H1 (cell line): ENCODE measurements at regions not wholly inside any gene's neighbourhood (a gene's known extent, or its start where the extent isn't known, plus 50 kb on each side); places are given as distances from the start of the nearest gene placed in this dataset.

Experiments used
- CTCF ChIA-PET: fragments of 300-600 bp; sonication (Branson Sonifier 250); formaldehyde crosslinking; loops from one replicate; lab custom pipeline; 2021; ENCODE audit not compliant: partially characterized antibody; lab: Charles Lee
- POLR2A ChIA-PET: fragments of 300-600 bp; sonication (Branson Sonifier 250); formaldehyde crosslinking; loops from one replicate; lab custom pipeline; 2021; ENCODE audit warnings: inconsistent platforms; ENCODE audit not compliant: partially characterized antibody; lab: Charles Lee
- DNase-seq, 2 experiments: peaks; one replicate each; pipeline versions ENCODE4 v3.0.0 to v3.0.0-alpha.2; 2010 to 2022; ENCODE audit warnings: low spot score in 2 of 2, low read depth in 1 of 2, mixed read lengths in 1 of 2
- FAIRE-seq: peaks from 2 replicates; lab custom pipeline; 2011; peaks lifted over from hg19 to GRCh38; lab: Jason Lieb, UNC
- H2AFZ ChIP-seq: 2 replicates; pipeline ENCODE4 v1.8.1; 2012; ENCODE audit warnings: low read length, inconsistent platforms
- H2AK5ac ChIP-seq: 2 replicates; pipeline ENCODE4 v1.6.1; 2013; ENCODE audit warnings: low read depth, low read length
- H2BK120ac ChIP-seq: replicated peaks from 2 replicates; pipeline ENCODE3; 2013; ENCODE audit warnings: low read depth, low read length, inconsistent platforms
- H2BK12ac ChIP-seq: 2 replicates; pipeline ENCODE4 v1.6.1; 2013; ENCODE audit warnings: low read depth, low read length
- H2BK15ac ChIP-seq: 2 replicates; pipeline ENCODE4 v1.6.1; 2013; ENCODE audit warnings: low read length
- H2BK20ac ChIP-seq: 2 replicates; pipeline ENCODE4 v1.6.1; 2013; ENCODE audit warnings: low read length
- H2BK5ac ChIP-seq: 2 replicates; pipeline ENCODE4 v1.6.1; 2013; ENCODE audit warnings: low read depth, low read length
- H3K14ac ChIP-seq: 2 replicates; pipeline ENCODE4 v1.6.1; 2013; ENCODE audit warnings: inconsistent platforms; ENCODE audit not compliant: insufficient read length
- H3K18ac ChIP-seq: 2 replicates; pipeline ENCODE4 v1.6.1; 2013; ENCODE audit warnings: low read length; ENCODE audit errors: extremely low read depth
- H3K23ac ChIP-seq: 2 replicates; pipeline ENCODE4 v1.6.1; 2013; ENCODE audit warnings: inconsistent platforms; ENCODE audit not compliant: insufficient read length
- H3K23me2 ChIP-seq: 2 replicates; pipeline ENCODE4 v1.6.1; 2013; ENCODE audit warnings: low read depth, low read length
- H3K27ac ChIP-seq: 2 replicates; pipeline ENCODE4 v1.6.1; 2011; ENCODE audit warnings: low read depth, low read length, inconsistent platforms
- H3K27me3 ChIP-seq, 4 experiments: replicated peaks in 1 of 4; 1 replicate in 1 of 4; 2 replicates in 3 of 4; pipeline versions ENCODE4 v1.6.1 to v1.8.1; 2011 to 2013; ENCODE audit warnings: low read length in 3 of 4, mild to moderate bottlenecking in 3 of 4, inconsistent platforms in 2 of 4, mixed read lengths in 2 of 4, moderate library complexity in 1 of 4; ENCODE audit not compliant: control insufficient read depth in 3 of 4, insufficient read depth in 3 of 4; ENCODE audit errors: extremely low read depth in 1 of 4
- H3K36me3 ChIP-seq, 4 experiments: 2 replicates each; pipeline versions ENCODE4 v1.6.1 to v1.8.1; 2011 to 2013; ENCODE audit warnings: mild to moderate bottlenecking in 4 of 4, low read length in 3 of 4, moderate library complexity in 2 of 4, control low read depth in 1 of 4, inconsistent platforms in 1 of 4; ENCODE audit not compliant: insufficient read depth in 4 of 4, control insufficient read depth in 2 of 4
- H3K4ac ChIP-seq: replicated peaks from 2 replicates; pipeline ENCODE3; 2013; ENCODE audit warnings: low read length, low read depth, mixed read lengths, inconsistent platforms; ENCODE audit not compliant: insufficient read length
- H3K4me1 ChIP-seq, 4 experiments: replicated peaks in 1 of 4; 1 replicate in 1 of 4; 2 replicates in 3 of 4; pipeline versions ENCODE4 v1.6.1 to v1.8.1; 2011 to 2013; ENCODE audit warnings: low read length in 3 of 4, inconsistent platforms in 2 of 4, mixed read lengths in 1 of 4; ENCODE audit not compliant: insufficient read depth in 4 of 4, control insufficient read depth in 3 of 4
- H3K4me2 ChIP-seq, 2 experiments: 2 replicates each; pipeline versions ENCODE4 v1.6.1 to v1.8.1; 2011 to 2013; ENCODE audit warnings: low read depth in 2 of 2, low read length in 2 of 2, control low read depth in 1 of 2, inconsistent platforms in 1 of 2, mild to moderate bottlenecking in 1 of 2; ENCODE audit not compliant: insufficient read depth in 1 of 2
- H3K4me3 ChIP-seq, 4 experiments: fragments of 200-600, 300-600 bp in 1 of 4; sonication (generic), shearing (Covaris generic), sonication (Bioruptor Twin) in 1 of 4; 2 replicates each; pipeline versions ENCODE4 v1.5.1 to v1.8.1; 2011 to 2016; ENCODE audit warnings: low read length in 4 of 4, low read depth in 3 of 4, control low read depth in 2 of 4, inconsistent platforms in 2 of 4, mild to moderate bottlenecking in 2 of 4, mixed read lengths in 1 of 4, moderate library complexity in 1 of 4; ENCODE audit not compliant: insufficient read depth in 2 of 4; ENCODE audit errors: extremely low read depth in 1 of 4
- H3K56ac ChIP-seq: replicated peaks from 2 replicates; pipeline ENCODE3; 2013; ENCODE audit warnings: low read depth, mild to moderate bottlenecking, mixed read lengths, low read length, inconsistent platforms; ENCODE audit not compliant: insufficient read length
- H3K79me1 ChIP-seq: 2 replicates; pipeline ENCODE4 v1.6.1; 2013; ENCODE audit warnings: low read depth, low read length, control low read depth
- H3K79me2 ChIP-seq, 2 experiments: 2 replicates each; pipeline versions ENCODE4 v1.6.1 to v1.8.1; 2012 to 2013; ENCODE audit warnings: low read length in 2 of 2, mild to moderate bottlenecking in 2 of 2, inconsistent platforms in 1 of 2; ENCODE audit not compliant: insufficient read depth in 2 of 2, control insufficient read depth in 1 of 2
- H3K9ac ChIP-seq, 4 experiments: replicated peaks in 1 of 4; 1 replicate in 1 of 4; 2 replicates in 3 of 4; pipeline versions ENCODE4 v1.6.1 to v1.8.1; 2011 to 2013; ENCODE audit warnings: low read depth in 3 of 4, low read length in 3 of 4, control low read depth in 2 of 4, mild to moderate bottlenecking in 2 of 4, moderate library complexity in 2 of 4, inconsistent platforms in 1 of 4; ENCODE audit errors: extremely low read depth in 1 of 4
- H3K9me3 ChIP-seq, 2 experiments: 2 replicates each; pipeline versions ENCODE4 v1.6.1 to v1.8.1; 2012 to 2013; ENCODE audit warnings: mild to moderate bottlenecking in 2 of 2, moderate library complexity in 2 of 2, control low read depth in 1 of 2, inconsistent platforms in 1 of 2, low read depth in 1 of 2, low read length in 1 of 2, mixed read lengths in 1 of 2; ENCODE audit not compliant: insufficient read depth in 2 of 2
- H4K20me1 ChIP-seq, 2 experiments: replicated peaks in 1 of 2; 2 replicates each; pipeline versions ENCODE3 to v1.8.1; 2011 to 2013; ENCODE audit warnings: inconsistent platforms in 2 of 2, low read length in 2 of 2, mild to moderate bottlenecking in 1 of 2; ENCODE audit not compliant: insufficient read depth in 2 of 2, control insufficient read depth in 1 of 2
- H4K5ac ChIP-seq: 2 replicates; pipeline ENCODE4 v1.6.1; 2013; ENCODE audit warnings: low read length, low read depth, mixed read lengths, inconsistent platforms; ENCODE audit not compliant: insufficient read length
- H4K8ac ChIP-seq: 2 replicates; pipeline ENCODE4 v1.8.0; 2013; ENCODE audit warnings: mild to moderate bottlenecking, moderate library complexity, low read length, inconsistent platforms; ENCODE audit not compliant: insufficient read depth; ENCODE audit errors: extremely low read depth
- H4K91ac ChIP-seq: replicated peaks from 2 replicates; pipeline ENCODE3; 2013; ENCODE audit warnings: low read length, mixed read lengths, inconsistent platforms; ENCODE audit not compliant: insufficient read length
- CEBPB ChIP-seq: IDR thresholded peaks from 2 replicates; pipeline ENCODE4 v1.6.1; 2012; ENCODE audit warnings: low read depth, low read length
- CTBP2 ChIP-seq: IDR thresholded peaks from 2 replicates; pipeline ENCODE4 v1.7.0; 2011; ENCODE audit warnings: borderline replicate concordance, mild to moderate bottlenecking, moderate library complexity, mixed read lengths, low read length; ENCODE audit not compliant: insufficient read depth, insufficient read length
- EGR1 ChIP-seq: IDR thresholded peaks from 2 replicates; pipeline ENCODE4 v1.6.1; 2011; ENCODE audit warnings: low read depth, low read length, borderline replicate concordance
- HDAC2 ChIP-seq, 2 experiments: fragments of 300-600 bp in 1 of 2; sonication (generic) in 1 of 2; IDR thresholded peaks; 2 replicates each; pipeline ENCODE4 v1.6.1; 2011 to 2012; ENCODE audit warnings: low read depth in 2 of 2, low read length in 2 of 2, mild to moderate bottlenecking in 2 of 2, moderate library complexity in 2 of 2, borderline replicate concordance in 1 of 2, inconsistent platforms in 1 of 2
- KDM1A ChIP-seq: fragments of 200-600, 300-600 bp; sonication (generic); IDR thresholded peaks from 2 replicates; pipeline ENCODE4 v1.7.1; 2016; ENCODE audit warnings: mild to moderate bottlenecking, low read length, borderline replicate concordance
- KDM4A ChIP-seq: IDR thresholded peaks from one replicate; pipeline ENCODE4 v1.7.1; 2012; ENCODE audit warnings: low read depth, mild to moderate bottlenecking, moderate library complexity, low read length, inconsistent platforms; ENCODE audit not compliant: severe bottlenecking
- MAFK ChIP-seq: IDR thresholded peaks from 2 replicates; pipeline ENCODE4 v1.6.1; 2012; ENCODE audit warnings: low read depth, mild to moderate bottlenecking, improper control_type of control experiment, low read length
- POLR2AphosphoS5 ChIP-seq: IDR thresholded peaks from 2 replicates; pipeline ENCODE4 v1.6.1; 2011; ENCODE audit warnings: low read depth, low read length
- RBBP5 ChIP-seq: IDR thresholded peaks from 2 replicates; pipeline ENCODE4 v1.7.1; 2012; ENCODE audit warnings: low read depth, mild to moderate bottlenecking, inconsistent platforms, low read length, moderate library complexity, borderline replicate concordance
- RNF2 ChIP-seq: fragments of 200-900, 300-1000 bp; sonication (generic); IDR thresholded peaks from 2 replicates; pipeline ENCODE4 v1.7.1; 2016; ENCODE audit warnings: borderline replicate concordance, low read depth, mild to moderate bottlenecking, antibody characterized with exemption, low read length; ENCODE audit not compliant: poor library complexity, severe bottlenecking; ENCODE audit errors: missing control alignments
- TAF7 ChIP-seq: optimal IDR thresholded peaks from 2 replicates; pipeline ENCODE3; 2011; ENCODE audit warnings: low read depth, mild to moderate bottlenecking, inconsistent platforms, low read length, moderate library complexity, borderline replicate concordance
- TEAD4 ChIP-seq: IDR thresholded peaks from 2 replicates; pipeline ENCODE4 v1.6.1; 2012; ENCODE audit warnings: low read depth, low read length, inconsistent platforms, mixed read lengths
- WGBS, 2 experiments: shearing (Covaris generic) in 1 of 2; methylation state at CpG; one replicate each; pipeline versions ENCODE4 v1.1.6 to v1.1.7; 2013 to 2015; ENCODE audit warnings: low lambda C conversion rate in 2 of 2, mixed read lengths in 2 of 2, inconsistent platforms in 1 of 2, low coverage in 1 of 2, missing lambda C conversion rate in 1 of 2; ENCODE audit not compliant: insufficient replicate concordance in 2 of 2, insufficient coverage in 1 of 2, insufficient read length in 1 of 2; ENCODE audit errors: extremely low coverage in 1 of 2, missing lambda C conversion rate in 1 of 2; 5-methylcytosine and 5-hydroxymethylcytosine counted together
- TF ChIP-seq, protein P1 (sequence below): IDR thresholded peaks from 2 replicates; pipeline ENCODE4 v1.6.1; 2011; ENCODE audit warnings: low read length, improper control_type of control experiment

DNA sequence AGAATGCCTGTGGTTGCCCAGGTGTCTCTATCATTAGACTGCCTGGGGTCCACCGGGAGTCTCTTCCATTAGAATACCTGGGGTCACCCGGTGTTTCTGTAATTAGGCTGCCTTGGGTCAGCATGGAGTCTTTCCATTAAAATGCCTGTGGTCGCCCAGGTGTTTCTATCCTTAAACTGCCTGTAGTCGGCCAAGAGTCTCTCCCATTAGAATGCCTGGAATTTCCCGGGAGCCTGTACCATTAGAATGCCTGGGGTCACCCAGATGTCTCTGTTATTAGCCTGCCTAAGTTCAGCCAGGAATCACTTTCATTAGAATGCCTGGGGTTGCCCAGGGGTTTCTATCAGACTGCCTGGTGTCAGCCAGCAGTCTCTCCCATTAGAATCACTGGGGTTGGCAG is 1492.8 kb downstream of the UQCRFS1 start:
- Histone ChIP-seq H3K27me3 (no peaks in the 10 kb centered on the region), H3K9me3 (peaks cover 66 to 83% of the 10 kb centered on the region in 2 experiments), H3K79me1 (no peaks in the 10 kb centered on the region), H3K9ac (no peak overlapping the region), H2BK20ac (no peak overlapping the region), H2BK15ac (no peak overlapping the region), H3K4me1 (no peaks in the 10 kb centered on the region), H2AK5ac (no peak overlapping the region), H4K20me1 (no peaks in the 10 kb centered on the region), H2BK5ac (no peak overlapping the region), H3K23me2 (no peaks in the 10 kb centered on the region), H3K4me2 (no peak overlapping the region), H3K4me3 (no peak overlapping the region), H3K4ac (no peak overlapping the region), H3K36me3 (no peaks in the 10 kb centered on the region), H3K27ac (no peak overlapping the region), H2BK12ac (no peak overlapping the region), H3K23ac (no peak overlapping the region), H3K79me2 (no peaks in the 10 kb centered on the region), H2AFZ (no peak overlapping the region), H4K5ac (no peak overlapping the region), H4K8ac (no peak overlapping the region), H2BK120ac (no peak overlapping the region), H3K56ac (no peak overlapping the region), H3K14ac (no peak overlapping the region), H4K91ac (no peak overlapping the region), H3K18ac (no peak overlapping the region)
- POLR2A ChIA-PET, result no interaction called here
- 91% methylated on average over 5 of the region's 5 CpGs; no CpG with 5 or more reads in 1 of the 2 experiments for WGBS, 2 experiments
- no peak for DNase-seq
- no peak for FAIRE-seq
- CTCF ChIA-PET, result no interaction called here
- no peak for TF ChIP-seq TAF7
- TF ChIP-seq CTBP2, result no peak
- no peak for TF ChIP-seq POLR2AphosphoS5
- no peak for TF ChIP-seq HDAC2 (IDR thresholded peaks at IDR 0.05; ENCODE audit: borderline replicate concordance in 1 of 2, low read depth in 2 of 2, low read length in 2 of 2)
- no peak for TF ChIP-seq MAFK
- TF ChIP-seq, protein P1, sequence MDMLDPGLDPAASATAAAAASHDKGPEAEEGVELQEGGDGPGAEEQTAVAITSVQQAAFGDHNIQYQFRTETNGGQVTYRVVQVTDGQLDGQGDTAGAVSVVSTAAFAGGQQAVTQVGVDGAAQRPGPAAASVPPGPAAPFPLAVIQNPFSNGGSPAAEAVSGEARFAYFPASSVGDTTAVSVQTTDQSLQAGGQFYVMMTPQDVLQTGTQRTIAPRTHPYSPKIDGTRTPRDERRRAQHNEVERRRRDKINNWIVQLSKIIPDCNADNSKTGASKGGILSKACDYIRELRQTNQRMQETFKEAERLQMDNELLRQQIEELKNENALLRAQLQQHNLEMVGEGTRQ, result no peak
- TF ChIP-seq KDM1A, result no peak
- no peak for TF ChIP-seq TEAD4
- TF ChIP-seq RBBP5, result no peak
- TF ChIP-seq RNF2, result no peak
- no peak for TF ChIP-seq KDM4A
- no peak for TF ChIP-seq EGR1
- TF ChIP-seq CEBPB, result no peak
